H9 (cell line): ENCODE measurements at regions not wholly inside any gene's neighbourhood (a gene's known extent, or its start where the extent isn't known, plus 50 kb on each side); places are given as distances from the start of the nearest gene placed in this dataset.

Experiments
- DNase-seq: peaks from one replicate; pipeline ENCODE4 v3.0.0-alpha.2; 2017
- H2AFZ ChIP-seq: one replicate; pipeline ENCODE4 v1.6.1; 2013; ENCODE audit warnings: mild to moderate bottlenecking, low read length, control low read depth, moderate library complexity
- H2AK5ac ChIP-seq: 2 replicates; pipeline ENCODE4 v1.6.1; 2013; ENCODE audit warnings: low read length, control low read depth, mixed read lengths; ENCODE audit not compliant: insufficient read length
- H2BK120ac ChIP-seq: one replicate; pipeline ENCODE4 v1.6.1; 2013; ENCODE audit warnings: low read depth, mild to moderate bottlenecking, low read length, control low read depth, inconsistent platforms; ENCODE audit not compliant: poor library complexity, severe bottlenecking
- H2BK12ac ChIP-seq: 2 replicates; pipeline ENCODE4 v1.6.1; 2013; ENCODE audit warnings: low read length, control low read depth, mixed read lengths, low read depth; ENCODE audit not compliant: insufficient read length
- H2BK15ac ChIP-seq: 2 replicates; pipeline ENCODE4 v1.6.1; 2013; ENCODE audit warnings: low read depth, low read length, control low read depth
- H2BK20ac ChIP-seq: one replicate; pipeline ENCODE4 v1.6.1; 2013; ENCODE audit warnings: low read depth, mild to moderate bottlenecking, low read length, control low read depth, inconsistent platforms; ENCODE audit not compliant: poor library complexity, severe bottlenecking
- H2BK5ac ChIP-seq: 2 replicates; pipeline ENCODE4 v1.6.1; 2013; ENCODE audit warnings: low read length, control low read depth, mixed read lengths; ENCODE audit not compliant: insufficient read length
- H3K14ac ChIP-seq: 2 replicates; pipeline ENCODE4 v1.6.1; 2013; ENCODE audit warnings: low read length, control low read depth; ENCODE audit not compliant: insufficient read depth
- H3K18ac ChIP-seq: 2 replicates; pipeline ENCODE4 v1.6.1; 2013; ENCODE audit warnings: low read depth, mild to moderate bottlenecking, mixed read lengths, low read length, control low read depth; ENCODE audit not compliant: insufficient read length
- H3K23ac ChIP-seq: 2 replicates; pipeline ENCODE4 v1.6.1; 2013; ENCODE audit warnings: low read length, control low read depth, mixed read lengths, low read depth; ENCODE audit not compliant: insufficient read length
- H3K23me2 ChIP-seq: 2 replicates; pipeline ENCODE4 v1.6.1; 2013; ENCODE audit warnings: low read depth, mild to moderate bottlenecking, mixed read lengths, low read length, control low read depth; ENCODE audit not compliant: insufficient read length, poor library complexity, severe bottlenecking
- H3K27ac ChIP-seq: 2 replicates; pipeline ENCODE4 v1.5.1; 2013; ENCODE audit warnings: low read length, control low read depth, mixed read lengths, low read depth; ENCODE audit not compliant: insufficient read length
- H3K27me3 ChIP-seq: 2 replicates; pipeline ENCODE4 v1.6.1; 2013; ENCODE audit warnings: low read length, control low read depth, inconsistent platforms; ENCODE audit not compliant: insufficient read depth
- H3K4ac ChIP-seq: 2 replicates; pipeline ENCODE4 v1.6.1; 2013; ENCODE audit warnings: low read depth, mild to moderate bottlenecking, control low read depth, inconsistent platforms, low read length, moderate library complexity
- H3K4me1 ChIP-seq: 2 replicates; pipeline ENCODE4 v1.6.1; 2013; ENCODE audit warnings: low read length, control low read depth, inconsistent platforms; ENCODE audit not compliant: insufficient read depth
- H3K4me2 ChIP-seq: 2 replicates; pipeline ENCODE4 v1.6.1; 2013; ENCODE audit warnings: low read length, control low read depth, mixed read lengths; ENCODE audit not compliant: insufficient read length, insufficient read depth
- H3K56ac ChIP-seq: 2 replicates; pipeline ENCODE4 v1.6.1; 2013; ENCODE audit warnings: low read depth, mild to moderate bottlenecking, mixed read lengths, low read length, control low read depth; ENCODE audit not compliant: insufficient read length
- H3K79me1 ChIP-seq: 2 replicates; pipeline ENCODE4 v1.6.1; 2013; ENCODE audit warnings: low read depth, mild to moderate bottlenecking, moderate library complexity, low read length, control low read depth, inconsistent platforms; ENCODE audit not compliant: insufficient read depth, poor library complexity, severe bottlenecking
- H3K79me2 ChIP-seq: 2 replicates; pipeline ENCODE4 v1.6.1; 2013; ENCODE audit warnings: low read length, control low read depth, inconsistent platforms; ENCODE audit not compliant: insufficient read depth
- H3K9ac ChIP-seq: 2 replicates; pipeline ENCODE4 v1.6.1; 2013; ENCODE audit warnings: low read length, control low read depth, mixed read lengths; ENCODE audit not compliant: insufficient read length; ENCODE audit errors: extremely low read depth
- H3K9me3 ChIP-seq: one replicate; pipeline ENCODE4 v1.6.1; 2013; ENCODE audit warnings: low read depth, low read length, inconsistent platforms; ENCODE audit not compliant: control insufficient read depth
- H3T11ph ChIP-seq: one replicate; pipeline ENCODE4 v1.6.1; 2013; ENCODE audit warnings: mild to moderate bottlenecking, low read length, control low read depth, inconsistent platforms
- H4K20me1 ChIP-seq: one replicate; pipeline ENCODE4 v1.6.1; 2013; ENCODE audit not compliant: control insufficient read depth, insufficient read length, insufficient read depth
- H4K5ac ChIP-seq: 2 replicates; pipeline ENCODE4 v1.6.1; 2013; ENCODE audit warnings: low read depth, mild to moderate bottlenecking, mixed read lengths, low read length, control low read depth; ENCODE audit not compliant: insufficient read length
- H4K8ac ChIP-seq: replicated peaks from 2 replicates; pipeline ENCODE4 v1.6.1; 2013; ENCODE audit warnings: low read length, control low read depth, mixed read lengths, low read depth; ENCODE audit not compliant: insufficient read length
- H4K91ac ChIP-seq: 2 replicates; pipeline ENCODE4 v1.6.1; 2013; ENCODE audit warnings: low read depth, mild to moderate bottlenecking, moderate library complexity, mixed read lengths, low read length, control low read depth; ENCODE audit not compliant: insufficient read length
- H3K27ac Mint-ChIP-seq, 3 experiments: 2 replicates in 2 of 3; 3 replicates in 1 of 3; pipeline ENCODE4 v1.8.0; 2020 to 2021; ENCODE audit warnings: mixed read lengths in 3 of 3, mild to moderate bottlenecking in 1 of 3, moderate library complexity in 1 of 3
- H3K27me3 Mint-ChIP-seq: 2 replicates; pipeline ENCODE4 v1.8.0; 2021; ENCODE audit warnings: low read depth, mild to moderate bottlenecking, moderate library complexity, mixed read lengths
- H3K36me3 Mint-ChIP-seq, 3 experiments: 2 replicates in 2 of 3; 3 replicates in 1 of 3; pipeline ENCODE4 v1.8.0; 2020 to 2021; ENCODE audit warnings: low read depth in 3 of 3, mixed read lengths in 3 of 3; ENCODE audit not compliant: insufficient read depth in 1 of 3
- H3K4me1 Mint-ChIP-seq, 2 experiments: 2 replicates each; pipeline ENCODE4 v1.8.0; 2020; ENCODE audit warnings: mixed read lengths in 2 of 2
- H3K4me3 Mint-ChIP-seq, 2 experiments: 2 replicates in 1 of 2; 3 replicates in 1 of 2; pipeline ENCODE4 v1.8.0; 2020 to 2021; ENCODE audit warnings: mild to moderate bottlenecking in 2 of 2, mixed read lengths in 2 of 2, moderate library complexity in 1 of 2
- H3K9me3 Mint-ChIP-seq, 2 experiments: 2 replicates in 1 of 2; 3 replicates in 1 of 2; pipeline ENCODE4 v1.8.0; 2020; ENCODE audit warnings: mild to moderate bottlenecking in 2 of 2, mixed read lengths in 2 of 2, moderate library complexity in 1 of 2
- WGBS: extraction: QIAGEN DNeasy Blood & Tissue Kit; methylation state at CpG from one replicate; pipeline ENCODE4 v1.1.7; 2013; ENCODE audit warnings: missing lambda C conversion rate, low lambda C conversion rate, mixed read lengths; ENCODE audit not compliant: insufficient read length; ENCODE audit errors: extremely low coverage; 5-methylcytosine and 5-hydroxymethylcytosine counted together
- TF ChIP-seq, protein P1 (sequence below): fragments of 200-600 bp; sonication (generic); conservative IDR thresholded peaks from 3 replicates; pipeline ENCODE4 v1.8.0; 2021; ENCODE audit warnings: antibody characterized with exemption, mild to moderate bottlenecking

DNA sequence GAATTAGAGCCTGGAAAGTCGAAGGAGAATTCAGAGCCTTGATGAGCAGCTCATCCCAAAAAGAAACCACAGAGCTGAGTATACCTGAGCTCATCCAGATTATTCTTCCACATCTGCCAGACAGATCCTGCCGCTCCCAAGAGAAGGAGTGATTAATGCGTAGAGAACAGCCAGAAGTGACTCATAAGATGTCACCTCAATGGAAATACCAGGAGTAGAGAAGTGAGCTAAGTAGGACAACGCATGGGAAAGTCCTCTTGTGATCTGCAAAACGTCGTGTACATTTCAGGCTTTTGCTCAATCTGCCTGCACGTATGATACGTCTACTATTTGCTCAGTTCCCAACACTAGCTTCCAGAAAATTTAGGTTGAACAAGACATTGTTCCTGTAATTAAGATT is 230.5 kb upstream of the AUTS2 start:
- Histone ChIP-seq H3K56ac (no peak overlapping the region), H4K20me1 (no peaks in the 10 kb centered on the region), H3K18ac (no peak overlapping the region), H3K27me3 (no peaks in the 10 kb centered on the region), H3K27ac (no peak overlapping the region), H3K4me2 (no peak overlapping the region), H2BK15ac (peak overlapping the region; percentile 31; the same call in 1 of the 2 replicates), H3K23me2 (no peaks in the 10 kb centered on the region), H4K5ac (no peak overlapping the region), H2BK120ac (no peak overlapping the region), H2AFZ (no peak overlapping the region), H2AK5ac (no peak overlapping the region), H4K8ac (no peak overlapping the region), H4K91ac (no peak overlapping the region), H2BK12ac (no peak overlapping the region), H2BK20ac (no peak overlapping the region), H3K79me1 (no peaks in the 10 kb centered on the region), H3K23ac (no peak overlapping the region), H3K14ac (no peak overlapping the region), H3K9ac (no peak overlapping the region), H2BK5ac (no peak overlapping the region), H3T11ph (no peak overlapping the region), H3K4ac (no peak overlapping the region), H3K79me2 (no peaks in the 10 kb centered on the region), H3K4me1 (no peaks in the 10 kb centered on the region), H3K9me3 (no peaks in the 10 kb centered on the region)
- TF ChIP-seq, protein P1, sequence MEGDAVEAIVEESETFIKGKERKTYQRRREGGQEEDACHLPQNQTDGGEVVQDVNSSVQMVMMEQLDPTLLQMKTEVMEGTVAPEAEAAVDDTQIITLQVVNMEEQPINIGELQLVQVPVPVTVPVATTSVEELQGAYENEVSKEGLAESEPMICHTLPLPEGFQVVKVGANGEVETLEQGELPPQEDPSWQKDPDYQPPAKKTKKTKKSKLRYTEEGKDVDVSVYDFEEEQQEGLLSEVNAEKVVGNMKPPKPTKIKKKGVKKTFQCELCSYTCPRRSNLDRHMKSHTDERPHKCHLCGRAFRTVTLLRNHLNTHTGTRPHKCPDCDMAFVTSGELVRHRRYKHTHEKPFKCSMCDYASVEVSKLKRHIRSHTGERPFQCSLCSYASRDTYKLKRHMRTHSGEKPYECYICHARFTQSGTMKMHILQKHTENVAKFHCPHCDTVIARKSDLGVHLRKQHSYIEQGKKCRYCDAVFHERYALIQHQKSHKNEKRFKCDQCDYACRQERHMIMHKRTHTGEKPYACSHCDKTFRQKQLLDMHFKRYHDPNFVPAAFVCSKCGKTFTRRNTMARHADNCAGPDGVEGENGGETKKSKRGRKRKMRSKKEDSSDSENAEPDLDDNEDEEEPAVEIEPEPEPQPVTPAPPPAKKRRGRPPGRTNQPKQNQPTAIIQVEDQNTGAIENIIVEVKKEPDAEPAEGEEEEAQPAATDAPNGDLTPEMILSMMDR, result no peak
- H3K27ac Mint-ChIP-seq, result no peak overlapping the region
- no peaks in the 10 kb centered on the region for H3K9me3 Mint-ChIP-seq
- H3K4me3 Mint-ChIP-seq, result no peak overlapping the region
- no peaks in the 10 kb centered on the region for H3K4me1 Mint-ChIP-seq
- H3K27me3 Mint-ChIP-seq, result peaks cover 6% of the 10 kb centered on the region
- WGBS, result no CpG with 5 or more reads among the region's 8 CpGs
- H3K36me3 Mint-ChIP-seq, result no peaks in the 10 kb centered on the region
- no peak for DNase-seq
